ENCODE measurements at regions not wholly inside any gene's neighbourhood (a gene's known extent, or its start where the extent isn't known, plus 50 kb on each side); places are given as distances from the start of the nearest gene placed in this dataset.

- no peak overlapping the region for H3K27ac Mint-ChIP-seq (ENCODE audit: unreplicated experiment)
- H3K4me1 Mint-ChIP-seq (ENCODE audit: low read depth, unreplicated experiment): no peaks in the 10 kb centered on the region
- DNase-seq: no peak
- H3K4me3 Mint-ChIP-seq (ENCODE audit: low read depth, unreplicated experiment): no peak overlapping the region
- CTCF ChIA-PET: no interaction called here
- peaks cover 4% of the 10 kb centered on the region for H3K9me3 Mint-ChIP-seq (ENCODE audit: low read depth, unreplicated experiment)
- no peak for TF ChIP-seq CTCF (IDR thresholded peaks at IDR 0.05; ENCODE audit: unreplicated experiment)
- H3K27me3 Mint-ChIP-seq (ENCODE audit: unreplicated experiment): no peaks in the 10 kb centered on the region
- BruUV-seq (replicated peaks): no TSS peak
- intact Hi-C loops (cut with micrococcal nuclease; ENCODE audit: unreplicated experiment): no loop called here
- no peaks in the 10 kb centered on the region for H3K36me3 Mint-ChIP-seq (ENCODE audit: insufficient read depth, unreplicated experiment)
Observed at GRCh38 chrX:36626898-36627297, 381.3 kb upstream of the FAM47C start.

- no peak for DNase-seq
Observed at GRCh38 chrX:36640232-36640631, 367.9 kb upstream of the FAM47C start.

GRCh38 chrX:36642052-36642451 is 366.1 kb upstream of the FAM47C start:
- Mint-ChIP-seq H3K27me3 (ENCODE audit: unreplicated experiment) (no peaks in the 10 kb centered on the region), H3K4me1 (ENCODE audit: low read depth, unreplicated experiment) (no peaks in the 10 kb centered on the region), H3K9me3 (ENCODE audit: low read depth, unreplicated experiment) (no peaks in the 10 kb centered on the region), H3K4me3 (ENCODE audit: low read depth, unreplicated experiment) (no peak overlapping the region), H3K27ac (ENCODE audit: unreplicated experiment) (no peak overlapping the region), H3K36me3 (ENCODE audit: insufficient read depth, unreplicated experiment) (no peaks in the 10 kb centered on the region)
- CTCF ChIA-PET: no interaction called here
- TF ChIP-seq CTCF (IDR thresholded peaks at IDR 0.05; ENCODE audit: unreplicated experiment): no peak
- no peak for DNase-seq
- no TSS peak for BruUV-seq (replicated peaks)
- intact Hi-C loops (cut with micrococcal nuclease; ENCODE audit: unreplicated experiment): no loop called here

More at GRCh38 chrX:36640232-36640631, 367.9 kb upstream of the FAM47C start:
- CTCF ChIA-PET: no interaction called here
- H3K36me3 Mint-ChIP-seq (ENCODE audit: insufficient read depth, unreplicated experiment): no peaks in the 10 kb centered on the region
- H3K4me1 Mint-ChIP-seq (ENCODE audit: low read depth, unreplicated experiment): no peaks in the 10 kb centered on the region
- no TSS peak for BruUV-seq (replicated peaks)
- no peak overlapping the region for H3K4me3 Mint-ChIP-seq (ENCODE audit: low read depth, unreplicated experiment)
- TF ChIP-seq CTCF (IDR thresholded peaks at IDR 0.05; ENCODE audit: unreplicated experiment): no peak
- intact Hi-C loops (cut with micrococcal nuclease; ENCODE audit: unreplicated experiment): loop anchor here (1.0 kb wide), 1 partner anchor 9 kb away; no protein-coding TSS in a partner anchor
- H3K27me3 Mint-ChIP-seq (ENCODE audit: unreplicated experiment): no peaks in the 10 kb centered on the region
- H3K9me3 Mint-ChIP-seq (ENCODE audit: low read depth, unreplicated experiment): no peaks in the 10 kb centered on the region
- no peak overlapping the region for H3K27ac Mint-ChIP-seq (ENCODE audit: unreplicated experiment)

GRCh38 chrX:36650622-36651021 is 357.5 kb upstream of the FAM47C start:
- Mint-ChIP-seq H3K4me1 (ENCODE audit: low read depth, unreplicated experiment) (no peaks in the 10 kb centered on the region), H3K27me3 (ENCODE audit: unreplicated experiment) (no peaks in the 10 kb centered on the region), H3K4me3 (ENCODE audit: low read depth, unreplicated experiment) (no peak overlapping the region), H3K27ac (ENCODE audit: unreplicated experiment) (no peak overlapping the region), H3K36me3 (ENCODE audit: insufficient read depth, unreplicated experiment) (no peaks in the 10 kb centered on the region), H3K9me3 (ENCODE audit: low read depth, unreplicated experiment) (peaks cover 3% of the 10 kb centered on the region)
- CTCF ChIA-PET: no interaction called here
- BruUV-seq (replicated peaks): no TSS peak
- no peak for TF ChIP-seq CTCF (IDR thresholded peaks at IDR 0.05; ENCODE audit: unreplicated experiment)
- DNase-seq: no peak
- intact Hi-C loops (cut with micrococcal nuclease; ENCODE audit: unreplicated experiment): no loop called here

Data from Calu3 (cell line).